ENCODE measurements at regions not wholly inside any gene's neighbourhood (a gene's known extent, or its start where the extent isn't known, plus 50 kb on each side); places are given as distances from the start of the nearest gene placed in this dataset.
"Not testable (repeated sequence)": the region's sequence is repeated elsewhere in the genome, so short reads cannot be mapped to it uniquely, and the experiment has no call there.

- no peak for DNase-seq
Observed at GRCh38 chr5:52255308-52255707, 532.4 kb upstream of the ITGA1 start.

GRCh38 chr5:52262844-52263243 is 524.9 kb upstream of the ITGA1 start:
- no peak for DNase-seq

- DNase-seq: no peak
Observed at GRCh38 chr5:52269401-52269800, 518.3 kb upstream of the ITGA1 start.

GRCh38 chr5:52269859-52270258 is 517.9 kb upstream of the ITGA1 start:
- no peak for DNase-seq

GRCh38 chr5:52275639-52276038 is 512.1 kb upstream of the ITGA1 start:
- DNase-seq: no peak

GRCh38 chr5:52277101-52277500 is 510.6 kb upstream of the ITGA1 start:
- no peak for DNase-seq

- DNase-seq: no peak
Observed at GRCh38 chr5:52282647-52283046, 505.1 kb upstream of the ITGA1 start.

DNA sequence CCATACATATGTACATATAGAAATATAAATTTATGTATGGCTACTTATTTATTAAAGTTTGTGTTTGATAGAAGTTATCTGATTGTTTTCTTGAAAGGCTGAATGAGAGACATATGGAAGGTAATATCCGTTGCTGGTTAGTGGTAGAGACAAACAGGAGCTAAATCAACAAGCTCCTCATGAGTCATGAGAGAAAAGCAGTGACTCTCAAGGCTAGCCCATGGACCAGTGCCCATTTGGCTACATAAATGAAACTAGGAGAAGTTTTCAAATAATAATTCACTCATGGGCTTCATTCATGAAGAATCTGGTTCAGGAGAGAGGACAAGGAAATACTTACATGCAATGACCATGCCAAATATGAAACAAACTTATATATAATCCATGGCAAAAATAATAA is 504.5 kb upstream of the ITGA1 start:
- peak; percentile 37 for DNase-seq

DNA sequence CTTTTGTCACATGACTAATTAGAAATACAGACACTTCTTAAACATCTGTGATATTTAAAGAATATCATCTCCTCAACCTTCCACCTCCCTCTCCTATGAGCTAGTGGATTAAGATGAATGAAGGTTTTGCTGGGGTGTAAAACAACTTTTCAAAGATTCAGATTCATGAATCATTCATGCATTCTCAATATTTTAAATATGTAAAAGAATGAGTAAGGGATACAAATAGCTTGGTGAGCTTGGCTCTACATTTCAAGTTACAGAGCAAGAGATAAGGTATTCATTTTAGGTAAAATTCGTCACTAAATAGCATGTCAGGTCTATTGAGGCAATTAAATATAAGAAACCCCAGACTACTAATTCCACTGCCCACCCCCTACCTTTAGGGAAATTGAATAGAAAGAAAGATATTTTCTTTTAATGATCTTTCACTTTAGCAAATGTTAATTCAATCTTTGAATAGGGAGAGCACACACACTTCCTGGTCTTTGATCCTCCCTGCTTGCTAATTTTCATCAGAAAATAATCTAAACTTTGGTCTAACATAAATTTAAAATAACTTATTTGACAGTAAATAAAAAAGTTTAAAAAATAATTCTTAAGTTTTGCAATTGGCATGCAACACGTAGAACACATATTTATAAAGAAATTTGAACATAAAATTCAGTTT is 486.9 kb upstream of the ITGA1 start:
- no peak for DNase-seq

DNA sequence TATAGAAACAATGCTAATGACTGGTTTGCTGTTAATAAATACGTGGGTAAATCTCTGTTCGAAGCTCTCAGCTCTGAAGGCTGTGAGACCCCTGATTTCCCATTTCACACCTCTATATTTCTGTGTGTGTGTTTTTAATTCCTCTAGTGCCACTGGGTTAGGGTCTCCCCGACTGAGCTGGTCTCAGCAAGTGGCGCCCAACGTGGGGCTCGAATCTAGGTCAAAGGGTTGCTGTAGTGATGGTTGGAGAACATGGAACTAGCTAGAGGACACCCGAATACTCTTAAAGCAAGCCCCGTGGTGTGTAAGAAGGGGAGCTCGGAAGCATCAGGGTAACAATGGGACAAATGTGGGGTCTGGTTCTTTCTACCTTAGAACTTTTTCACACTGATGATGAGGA is 482.9 kb upstream of the ITGA1 start:
- DNase-seq: not testable (repeated sequence)

DNA sequence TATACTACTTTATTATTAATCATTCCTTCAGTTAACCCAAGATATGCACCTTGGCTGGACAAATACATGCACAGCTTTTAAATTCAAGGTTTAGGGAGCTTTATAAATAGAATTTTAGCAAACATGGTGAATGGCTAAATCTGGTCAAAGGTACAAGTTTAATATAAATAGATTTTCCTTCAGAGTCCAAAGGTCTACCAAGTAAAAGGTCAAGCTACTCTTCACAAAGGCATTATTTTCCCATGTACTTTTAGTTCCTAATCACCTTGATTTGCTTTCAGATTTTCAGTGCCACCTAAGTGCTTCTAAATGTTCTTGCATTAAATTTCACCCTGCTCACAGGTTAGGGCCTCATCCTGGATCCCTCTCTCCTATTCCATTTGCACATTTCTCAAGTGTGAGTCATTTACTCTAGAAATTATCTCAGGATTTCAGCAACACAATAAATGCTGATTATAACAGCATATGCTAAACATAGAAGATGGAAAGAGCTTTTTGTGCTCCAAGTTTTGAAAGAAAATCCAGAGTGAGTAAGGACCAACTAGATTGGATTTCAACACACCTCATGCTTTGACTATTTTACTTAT is 459.4 kb upstream of the ITGA1 start:
- no peak for DNase-seq

GRCh38 chr5:52331725-52332124 is 456.0 kb upstream of the ITGA1 start:
- DNase-seq: no peak

DNA sequence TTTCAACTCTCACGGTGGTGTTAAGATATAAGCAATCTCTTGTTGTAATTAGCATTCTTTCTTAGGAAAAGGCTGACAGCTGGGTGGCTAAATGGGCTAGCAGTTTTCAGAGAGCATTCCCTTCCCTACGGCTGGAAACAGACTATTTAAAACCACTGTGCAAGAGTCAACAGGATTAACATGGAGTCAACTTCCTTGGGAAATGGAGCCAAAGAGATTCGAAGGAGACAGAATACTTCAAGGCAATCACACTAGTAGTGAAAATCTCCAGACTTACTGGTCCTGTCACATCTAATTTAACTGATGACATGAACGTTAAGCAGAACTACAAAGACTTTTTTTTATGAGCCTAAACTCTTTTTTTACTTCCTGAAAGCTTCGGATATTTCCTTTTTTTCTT is 453.3 kb upstream of the ITGA1 start:
- DNase-seq: no peak

GRCh38 chr5:52339285-52339684 is 448.4 kb upstream of the ITGA1 start:
- no peak for DNase-seq

DNA sequence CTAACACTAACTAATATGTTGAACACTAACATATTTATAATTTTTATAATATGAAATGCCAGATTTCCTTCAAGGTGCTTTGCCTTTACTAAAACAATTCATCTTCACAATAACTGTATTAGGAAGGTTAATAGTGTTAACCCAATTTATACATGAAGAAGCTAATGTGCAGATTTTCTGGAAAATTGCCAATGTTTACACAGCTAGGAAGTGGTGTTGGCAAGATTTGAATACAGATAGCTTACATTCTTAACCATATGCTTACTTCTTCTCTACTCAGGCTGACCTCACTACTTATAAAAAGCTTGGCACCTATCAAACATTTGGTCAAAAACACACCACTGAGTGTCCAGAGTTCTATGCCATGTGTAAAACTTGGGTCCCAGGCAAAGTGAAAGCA is 445.4 kb upstream of the ITGA1 start:
- DNase-seq: no peak

- DNase-seq: no peak
Observed at GRCh38 chr5:52356311-52356918, 431.3 kb upstream of the ITGA1 start.

DNA sequence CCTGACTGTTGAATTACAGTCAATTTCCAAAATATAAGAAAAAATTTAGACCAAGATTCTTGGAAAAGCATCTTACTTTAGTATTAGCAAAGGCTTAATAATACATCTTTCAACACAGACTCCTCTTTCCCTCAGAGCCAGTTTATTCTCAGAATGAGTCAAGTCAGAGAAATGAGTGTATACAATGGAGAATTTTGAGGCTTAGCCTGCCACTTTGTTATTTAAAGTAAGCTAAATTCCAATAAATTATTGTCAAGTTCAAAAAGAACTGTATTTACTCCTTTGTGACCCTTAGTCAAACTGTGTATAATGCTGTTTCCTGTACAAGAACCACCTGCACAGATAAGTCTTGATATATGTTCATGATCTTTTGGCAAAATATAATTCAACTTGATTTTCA is 428.5 kb upstream of the ITGA1 start:
- no peak for DNase-seq

DNA sequence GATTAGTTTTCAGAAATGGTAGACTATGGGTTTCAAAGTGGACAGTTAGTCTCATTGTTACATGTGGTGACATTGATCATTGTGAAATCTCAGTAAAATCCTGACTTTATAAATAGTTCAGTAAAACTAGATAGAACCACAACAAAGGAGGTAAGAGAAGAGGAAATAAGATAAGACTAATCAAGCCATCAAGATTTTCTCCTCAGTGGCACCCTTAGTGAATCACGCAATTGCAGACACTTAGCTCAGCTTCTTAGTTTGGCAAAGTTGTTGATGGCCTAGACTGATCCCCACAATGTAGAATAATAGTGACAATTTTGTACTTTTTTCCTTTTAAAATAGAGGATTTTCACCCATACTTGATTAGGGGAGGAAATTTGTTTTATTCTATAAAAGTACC is 426.7 kb upstream of the ITGA1 start:
- no peak for DNase-seq

GRCh38 chr5:52374286-52374685 is 413.4 kb upstream of the ITGA1 start:
- no peak for DNase-seq

DNA sequence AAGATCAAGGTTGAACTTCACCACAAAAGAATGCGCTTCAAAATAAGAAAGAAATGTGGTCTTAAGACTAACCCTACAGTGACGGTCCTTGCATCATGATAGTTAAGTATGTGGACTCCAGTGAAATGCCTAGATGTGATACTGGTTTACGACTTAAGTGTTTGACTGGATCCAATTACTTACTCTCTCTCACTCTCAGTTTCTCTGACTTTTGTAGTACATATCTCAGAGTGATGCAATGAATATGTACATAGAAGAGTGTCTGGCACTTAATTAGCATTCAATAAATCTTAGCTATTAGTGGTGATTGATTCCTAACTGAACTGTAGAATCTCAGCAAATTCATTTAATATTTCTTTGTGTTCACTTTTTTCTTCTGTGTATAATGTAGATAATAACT is 411.7 kb upstream of the ITGA1 start:
- DNase-seq: no peak

DNA sequence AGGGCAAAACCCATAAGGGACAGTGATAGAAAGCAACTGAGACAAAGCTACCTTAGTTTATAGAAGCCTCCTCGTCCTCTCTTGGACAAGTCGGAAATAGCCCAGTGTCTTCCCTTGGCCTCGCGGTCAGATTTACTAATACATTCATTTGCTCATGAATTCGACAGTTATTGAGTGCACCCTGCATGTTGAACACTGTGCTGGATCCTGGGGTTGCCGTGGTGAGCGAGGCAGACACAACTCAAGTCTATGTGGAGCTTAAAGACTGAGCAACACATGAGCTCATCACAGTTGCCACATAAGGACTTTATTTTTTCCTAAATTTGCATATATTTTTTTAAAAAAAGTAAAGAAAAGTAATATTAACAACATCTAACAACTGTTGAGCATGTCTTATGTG is 411.1 kb upstream of the ITGA1 start:
- no peak for DNase-seq

DNA sequence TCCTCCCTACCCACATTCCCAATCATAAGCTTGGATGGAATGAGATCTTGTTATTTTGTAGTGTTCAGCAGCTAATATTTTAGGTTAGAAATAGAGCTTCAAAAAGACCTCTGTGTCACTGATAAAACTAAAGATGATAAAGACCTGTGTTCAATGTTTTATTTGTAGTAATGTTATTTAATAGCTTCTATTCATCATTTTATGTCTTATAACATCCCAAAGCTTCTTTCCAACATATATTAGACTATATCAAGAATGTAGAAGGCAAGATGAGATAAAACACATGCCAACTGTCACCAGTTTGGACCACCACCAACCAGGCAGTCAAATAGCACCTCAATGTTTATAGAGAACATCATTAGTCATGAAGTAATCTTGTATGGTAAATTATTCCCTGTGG is 409.5 kb upstream of the ITGA1 start:
- DNase-seq: no peak

DNA sequence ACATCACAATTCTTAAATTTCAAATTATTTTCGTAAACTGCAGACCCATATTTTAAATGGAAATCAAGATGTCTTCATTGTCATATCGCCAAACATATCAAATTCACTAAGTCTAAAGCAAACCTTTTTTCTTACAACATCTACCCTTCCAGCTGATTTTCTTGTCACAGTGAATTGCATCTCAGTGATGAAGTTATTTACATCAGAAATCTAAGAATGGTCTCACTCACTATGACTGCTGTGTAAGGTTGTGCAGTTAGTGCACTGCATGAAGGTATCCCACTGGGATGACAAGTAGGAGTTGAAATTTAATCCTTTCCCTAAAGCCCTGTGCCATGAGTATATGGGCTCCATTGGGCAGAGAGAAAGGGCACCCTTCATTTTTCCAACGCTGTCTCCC is 399.4 kb upstream of the ITGA1 start:
- no peak for DNase-seq

GRCh38 chr5:52392321-52392720 is 395.4 kb upstream of the ITGA1 start:
- DNase-seq: no peak

DNA sequence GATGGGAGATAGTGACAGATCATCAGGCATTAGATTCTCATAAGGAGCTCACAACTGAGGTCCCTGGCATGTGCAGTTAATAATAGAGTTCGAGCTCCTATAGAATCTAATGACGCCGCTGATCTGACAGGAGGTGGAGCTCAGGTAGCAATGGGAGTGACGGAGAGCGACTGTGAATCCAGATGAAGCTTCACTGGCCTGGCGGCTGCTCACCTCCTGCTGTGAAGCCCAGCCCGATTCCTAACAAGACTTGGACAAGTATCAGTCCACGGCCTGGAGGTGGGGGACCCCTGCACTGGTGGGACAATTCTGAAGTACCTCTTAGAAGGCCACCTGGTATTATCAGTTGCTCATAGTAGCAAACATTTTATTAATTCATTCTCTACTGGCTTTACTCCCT is 377.9 kb upstream of the ITGA1 start:
- DNase-seq: no peak
